AG04450 (cell line): ENCODE measurements at regions not wholly inside any gene's neighbourhood (a gene's known extent, or its start where the extent isn't known, plus 50 kb on each side); places are given as distances from the start of the nearest gene placed in this dataset.
"Not testable (repeated sequence)": the region's sequence is repeated elsewhere in the genome, so short reads cannot be mapped to it uniquely, and the experiment has no call there.

Source experiments
- CTCF ChIA-PET: fragments of 300-600, 350-600 bp; formaldehyde crosslinking; extraction: SDS; loops from one replicate; lab custom pipeline; 2022; ENCODE audit warnings: antibody characterized with exemption, inconsistent platforms; lab: Charles Lee
- POLR2A ChIA-PET: fragments of 350-600 bp; formaldehyde crosslinking; extraction: SDS; loops from one replicate; lab custom pipeline; 2021; ENCODE audit warnings: antibody characterized with exemption, inconsistent platforms; lab: Yijun Ruan, JAX
- DNase-seq: peaks from one replicate; pipeline ENCODE4 v3.0.0-alpha.2; 2011; ENCODE audit warnings: low read depth, low spot score
- H3K27ac ChIP-seq: one replicate; pipeline ENCODE4 v1.5.1; 2012; ENCODE audit warnings: low read depth, low read length, control low read depth
- H3K27me3 ChIP-seq: one replicate; pipeline ENCODE4 v1.6.0; 2012; ENCODE audit warnings: low read length; ENCODE audit not compliant: control insufficient read depth, insufficient read depth
- H3K4me3 ChIP-seq: 2 replicates; pipeline ENCODE4 v1.5.1; 2011; ENCODE audit warnings: mild to moderate bottlenecking, low read depth, low read length, control low read depth
- H3K9me3 ChIP-seq: 2 replicates; pipeline ENCODE4 v1.5.1; 2012; ENCODE audit warnings: low read length; ENCODE audit not compliant: control insufficient read depth, insufficient read depth
- TF ChIP-seq, protein P1 (sequence below): IDR thresholded peaks from 2 replicates; pipeline ENCODE4 v1.5.1; 2011; ENCODE audit warnings: low read depth, low read length, control low read depth, inconsistent platforms

DNA sequence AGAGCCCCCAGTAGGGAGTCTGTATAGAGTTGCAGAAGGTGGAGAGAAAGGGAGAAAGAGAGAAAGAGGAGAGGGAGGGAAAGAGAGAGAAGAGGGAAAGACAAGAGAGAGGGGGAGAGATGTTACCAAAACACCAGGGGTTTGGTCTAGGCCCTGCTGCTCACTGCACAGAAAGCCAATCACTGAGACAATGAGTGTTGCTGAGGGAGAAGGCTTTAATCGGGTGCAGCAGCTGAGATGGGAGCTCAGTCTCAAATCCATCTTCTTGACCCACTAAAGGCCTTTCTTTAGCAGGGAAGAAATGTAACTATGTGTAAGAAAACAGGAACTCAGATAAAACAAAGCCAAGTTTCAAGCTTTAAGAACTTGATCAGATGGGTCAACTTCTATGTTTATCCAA is 198.2 kb upstream of the FOXK1 start:
- ChIA-PET CTCF (no interaction called here), POLR2A (no interaction called here)
- Histone ChIP-seq H3K9me3 (peaks cover 58% of the 10 kb centered on the region), H3K4me3 (no peak overlapping the region), H3K27ac (no peak overlapping the region), H3K27me3 (no peaks in the 10 kb centered on the region)
- TF ChIP-seq, protein P1, sequence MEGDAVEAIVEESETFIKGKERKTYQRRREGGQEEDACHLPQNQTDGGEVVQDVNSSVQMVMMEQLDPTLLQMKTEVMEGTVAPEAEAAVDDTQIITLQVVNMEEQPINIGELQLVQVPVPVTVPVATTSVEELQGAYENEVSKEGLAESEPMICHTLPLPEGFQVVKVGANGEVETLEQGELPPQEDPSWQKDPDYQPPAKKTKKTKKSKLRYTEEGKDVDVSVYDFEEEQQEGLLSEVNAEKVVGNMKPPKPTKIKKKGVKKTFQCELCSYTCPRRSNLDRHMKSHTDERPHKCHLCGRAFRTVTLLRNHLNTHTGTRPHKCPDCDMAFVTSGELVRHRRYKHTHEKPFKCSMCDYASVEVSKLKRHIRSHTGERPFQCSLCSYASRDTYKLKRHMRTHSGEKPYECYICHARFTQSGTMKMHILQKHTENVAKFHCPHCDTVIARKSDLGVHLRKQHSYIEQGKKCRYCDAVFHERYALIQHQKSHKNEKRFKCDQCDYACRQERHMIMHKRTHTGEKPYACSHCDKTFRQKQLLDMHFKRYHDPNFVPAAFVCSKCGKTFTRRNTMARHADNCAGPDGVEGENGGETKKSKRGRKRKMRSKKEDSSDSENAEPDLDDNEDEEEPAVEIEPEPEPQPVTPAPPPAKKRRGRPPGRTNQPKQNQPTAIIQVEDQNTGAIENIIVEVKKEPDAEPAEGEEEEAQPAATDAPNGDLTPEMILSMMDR: no peak
- DNase-seq: no peak

DNA sequence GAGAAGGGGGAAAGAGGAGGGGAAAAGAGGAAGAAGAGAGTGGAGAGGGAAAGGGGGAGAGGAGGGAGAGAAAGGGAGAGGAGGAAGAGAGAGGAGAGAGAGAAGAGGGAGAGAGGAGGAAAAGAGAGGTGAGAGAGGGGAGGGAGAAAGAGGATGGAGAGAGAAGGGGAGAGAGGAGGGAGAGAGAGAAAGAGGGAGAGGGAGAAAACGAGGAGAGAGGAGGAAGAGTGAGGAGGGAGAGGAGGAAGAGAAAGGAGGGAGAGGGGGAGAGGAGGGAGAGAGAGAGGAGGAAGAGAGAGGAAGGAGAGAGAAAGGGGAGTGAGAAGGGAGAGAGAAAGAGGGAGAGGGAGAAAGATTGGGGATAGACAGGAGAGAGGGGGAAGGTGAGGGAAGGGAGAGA is 197.6 kb upstream of the FOXK1 start:
- ChIA-PET CTCF (no interaction called here), POLR2A (no interaction called here)
- peaks cover 59% of the 10 kb centered on the region for H3K9me3 ChIP-seq
- no peak for DNase-seq
- no peak overlapping the region for H3K27ac ChIP-seq
- TF ChIP-seq, protein P1: no peak
- no peaks in the 10 kb centered on the region for H3K27me3 ChIP-seq
- H3K4me3 ChIP-seq: no peak overlapping the region

- POLR2A ChIA-PET: no interaction called here
- TF ChIP-seq, protein P1: no peak
- Histone ChIP-seq H3K4me3 (no peak overlapping the region), H3K27ac (no peak overlapping the region), H3K27me3 (no peaks in the 10 kb centered on the region), H3K9me3 (peaks cover 64% of the 10 kb centered on the region)
- DNase-seq: no peak
- CTCF ChIA-PET: no interaction called here
These were observed 195.2 kb upstream of the FOXK1 start for GRCh38 chr7:4486907-4487306.

- POLR2A ChIA-PET, CTCF ChIA-PET, DNase-seq, H3K27me3 ChIP-seq, H3K4me3 ChIP-seq, H3K27ac ChIP-seq: not testable (repeated sequence)
- peaks cover 48% of the 10 kb centered on the region for H3K9me3 ChIP-seq
These were observed 185.2 kb upstream of the FOXK1 start for GRCh38 chr7:4496911-4497310.

DNA sequence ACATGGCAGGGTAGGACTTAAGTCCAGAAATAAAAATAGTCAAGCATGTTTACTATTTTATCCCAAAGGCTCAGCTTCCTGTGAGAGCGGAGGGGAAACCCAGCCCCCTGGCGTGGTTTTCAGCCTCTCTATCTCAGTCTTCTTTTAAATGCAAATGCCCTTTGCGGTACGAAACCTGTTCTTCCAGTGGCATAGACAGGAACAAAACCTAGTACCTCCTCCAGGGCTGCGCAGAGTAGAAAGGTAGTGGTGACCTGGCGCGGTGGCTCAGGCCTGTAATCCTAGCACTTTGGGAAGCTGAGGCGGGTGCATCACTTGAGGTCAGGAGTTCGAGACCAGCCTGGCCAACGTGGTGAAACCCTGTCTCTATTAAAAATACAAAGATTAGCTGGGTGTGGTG is 181.3 kb upstream of the FOXK1 start:
- ChIA-PET CTCF (no interaction called here), POLR2A (no interaction called here)
- Histone ChIP-seq H3K4me3 (no peak overlapping the region), H3K27ac (no peak overlapping the region), H3K9me3 (peaks cover 38% of the 10 kb centered on the region), H3K27me3 (no peaks in the 10 kb centered on the region)
- TF ChIP-seq, protein P1: no peak
- no peak for DNase-seq

GRCh38 chr7:4507886-4508285 is 174.2 kb upstream of the FOXK1 start:
- CTCF ChIA-PET, H3K27me3 ChIP-seq, POLR2A ChIA-PET, H3K27ac ChIP-seq, H3K4me3 ChIP-seq, DNase-seq: not testable (repeated sequence)
- H3K9me3 ChIP-seq: peaks cover 21% of the 10 kb centered on the region
